Common myeloid progenitor, CD34-positive (primary cell): ENCODE measurements at regions not wholly inside any gene's neighbourhood (a gene's known extent, or its start where the extent isn't known, plus 50 kb on each side); places are given as distances from the start of the nearest gene placed in this dataset.
A peak's percentile ranks its signal among the peaks of the same experiment; 100 is the strongest.
"Not testable (repeated sequence)": the region's sequence is repeated elsewhere in the genome, so short reads cannot be mapped to it uniquely, and the experiment has no call there.

Experiments used
- CTCF ChIA-PET: fragments of 350-600 bp; sonication (Branson Sonifier 250); formaldehyde crosslinking; loops from one replicate; lab custom pipeline; 2021; ENCODE audit warnings: antibody characterized with exemption; lab: Charles Lee
- POLR2A ChIA-PET: fragments of 350-600 bp; sonication (Branson Sonifier 250); formaldehyde crosslinking; loops from one replicate; lab custom pipeline; 2021; ENCODE audit warnings: antibody characterized with exemption; lab: Charles Lee
- DNase-seq, 3 donors: peaks; one replicate each; pipeline versions ENCODE4 v3.0.0 to v3.0.0-alpha.2; 2013
- H3K27ac ChIP-seq, 2 experiments: 1 replicate in 1 of 2; 2 replicates in 1 of 2; pipeline ENCODE4 v1.7.0; 2013; ENCODE audit warnings: inconsistent platforms in 2 of 2, low read length in 2 of 2, mild to moderate bottlenecking in 2 of 2, low read depth in 1 of 2, moderate library complexity in 1 of 2; ENCODE audit not compliant: severe bottlenecking in 2 of 2, insufficient read depth in 1 of 2, poor library complexity in 1 of 2
- H3K27me3 ChIP-seq, 5 experiments: replicated peaks in 2 of 5; 1 replicate in 3 of 5; 2 replicates in 2 of 5; pipeline versions ENCODE4 v1.6.1 to v1.7.0; 2013; ENCODE audit warnings: low read length in 4 of 5, mild to moderate bottlenecking in 2 of 5, moderate library complexity in 2 of 5, inconsistent platforms in 1 of 5; ENCODE audit not compliant: insufficient read depth in 5 of 5, control insufficient read depth in 4 of 5
- H3K36me3 ChIP-seq, 4 experiments: 1 replicate in 2 of 4; 2 replicates in 2 of 4; pipeline versions ENCODE4 v1.6.1 to v1.7.0; 2013; ENCODE audit warnings: low read length in 3 of 4, control low read depth in 1 of 4, mild to moderate bottlenecking in 1 of 4; ENCODE audit not compliant: control insufficient read depth in 4 of 4, insufficient read depth in 4 of 4
- H3K4me1 ChIP-seq, 4 experiments: 1 replicate in 3 of 4; 2 replicates in 1 of 4; pipeline versions ENCODE4 v1.6.1 to v1.7.1; 2013; ENCODE audit warnings: low read length in 3 of 4, mild to moderate bottlenecking in 3 of 4, control low read depth in 1 of 4, inconsistent platforms in 1 of 4, moderate library complexity in 1 of 4; ENCODE audit not compliant: control insufficient read depth in 4 of 4, insufficient read depth in 4 of 4; ENCODE audit errors: control extremely low read depth in 1 of 4
- H3K4me3 ChIP-seq, 7 experiments: 1 replicate in 4 of 7; 2 replicates in 3 of 7; pipeline versions ENCODE4 v1.5.1 to v1.7.0; 2013; ENCODE audit warnings: mild to moderate bottlenecking in 7 of 7, low read length in 6 of 7, moderate library complexity in 6 of 7, inconsistent platforms in 2 of 7, low read depth in 2 of 7, control low read depth in 1 of 7; ENCODE audit not compliant: insufficient read depth in 4 of 7, control insufficient read depth in 1 of 7; ENCODE audit errors: extremely low read depth in 1 of 7
- H3K9me3 ChIP-seq, 5 experiments: 1 replicate in 4 of 5; 2 replicates in 1 of 5; pipeline versions ENCODE4 v1.6.1 to v1.7.1; 2013; ENCODE audit warnings: low read length in 4 of 5, mild to moderate bottlenecking in 2 of 5, inconsistent platforms in 1 of 5, low read depth in 1 of 5, moderate library complexity in 1 of 5; ENCODE audit not compliant: control insufficient read depth in 4 of 5, insufficient read depth in 2 of 5; ENCODE audit errors: control extremely low read depth in 1 of 5
- WGBS: methylation state at CpG from one replicate; pipeline ENCODE4 v1.1.5; 2013; ENCODE audit not compliant: insufficient coverage; 5-methylcytosine and 5-hydroxymethylcytosine counted together

- ChIA-PET CTCF (interaction anchor here (1.3 to 1.5 kb wide), 3 partner anchors 15 to 19 kb away, joined by 3 to 4 read pairs (median 3); no protein-coding TSS in a partner anchor), POLR2A (no interaction called here)
- peaks cover 0 to 6% (median 2%) of the 10 kb centered on the region in 4 experiments for H3K4me1 ChIP-seq
- H3K27ac ChIP-seq: no peak overlapping the region
- no peaks in the 10 kb centered on the region for H3K9me3 ChIP-seq
- peak in 2 of 3 donors; percentile 38 to 51 for DNase-seq
- 100% methylated on average over 3 of the region's 5 CpGs for WGBS
- no peaks in the 10 kb centered on the region for H3K27me3 ChIP-seq
- H3K36me3 ChIP-seq: no peaks in the 10 kb centered on the region
- no peak overlapping the region for H3K4me3 ChIP-seq
These were observed 52.7 kb upstream of the ATP5PO start for GRCh38 chr21:33968080-33968994.

- CTCF ChIA-PET: no interaction called here
- WGBS: 96% methylated on average over 5 of the region's 5 CpGs
- Histone ChIP-seq H3K4me1 (peaks cover 0 to 6% (median 2%) of the 10 kb centered on the region in 4 experiments), H3K36me3 (no peaks in the 10 kb centered on the region), H3K27me3 (no peaks in the 10 kb centered on the region), H3K9me3 (no peaks in the 10 kb centered on the region), H3K27ac (no peak overlapping the region), H3K4me3 (no peak overlapping the region)
- no peak for DNase-seq
- POLR2A ChIA-PET: no interaction called here
These were observed 51.5 kb upstream of the ATP5PO start for GRCh38 chr21:33967086-33967571.

DNA sequence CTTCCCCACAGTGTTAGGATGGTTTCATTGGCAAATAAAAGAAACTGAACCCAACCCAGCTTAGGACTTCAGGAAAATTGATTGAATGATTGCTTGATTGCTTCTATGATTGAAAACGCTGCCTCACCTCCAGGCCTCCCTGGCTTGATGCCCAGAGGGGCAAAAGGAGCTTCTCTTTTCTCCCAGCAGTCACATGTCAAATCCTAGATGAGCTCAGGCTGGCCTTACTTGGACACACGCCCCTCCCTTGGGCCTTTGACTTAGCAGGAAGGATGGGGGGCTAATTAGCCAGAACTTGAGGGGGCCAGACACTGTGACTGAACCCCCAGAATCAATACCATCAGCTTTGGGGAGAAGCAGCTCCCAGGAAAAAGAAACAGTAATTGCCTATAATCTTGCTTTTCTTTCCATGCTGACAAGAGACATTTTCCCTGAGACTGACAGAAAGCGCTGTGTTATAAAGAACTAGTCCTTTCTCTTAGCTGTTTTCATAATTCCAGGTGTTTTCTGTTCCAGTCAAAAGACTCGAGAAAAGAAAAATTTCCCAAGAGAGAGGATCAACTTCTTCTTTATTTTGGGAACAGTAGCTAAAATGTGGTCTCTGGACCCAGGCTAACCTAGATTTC is 50.8 kb upstream of the ATP5PO start:
- Histone ChIP-seq H3K4me3 (no peak overlapping the region), H3K27ac (no peak overlapping the region), H3K27me3 (no peaks in the 10 kb centered on the region), H3K4me1 (peaks cover 0 to 6% (median 2%) of the 10 kb centered on the region in 4 experiments), H3K9me3 (no peaks in the 10 kb centered on the region), H3K36me3 (no peaks in the 10 kb centered on the region)
- ChIA-PET CTCF (no interaction called here), POLR2A (no interaction called here)
- DNase-seq: no peak
- WGBS: 73% methylated on average over 4 of the region's 4 CpGs

DNA sequence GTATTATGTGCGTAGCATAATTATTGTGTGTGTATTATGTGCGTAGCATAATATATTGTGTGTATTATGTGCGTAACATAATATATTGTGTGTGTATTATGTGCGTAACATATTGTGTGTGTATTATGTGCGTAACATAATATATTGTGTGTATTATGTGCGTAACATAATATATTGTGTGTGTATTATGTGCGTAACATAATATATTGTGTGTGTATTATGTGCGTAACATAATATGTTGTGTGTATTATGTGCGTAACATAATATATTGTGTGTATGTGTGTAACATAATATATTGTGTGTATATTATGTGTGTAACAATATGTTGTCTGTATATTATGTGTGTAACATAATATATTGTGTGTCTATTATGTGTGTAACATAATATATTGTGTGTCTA is 50.1 kb upstream of the ATP5PO start:
- H3K27ac ChIP-seq, CTCF ChIA-PET, H3K9me3 ChIP-seq, H3K4me3 ChIP-seq, H3K4me1 ChIP-seq, POLR2A ChIA-PET, H3K27me3 ChIP-seq, H3K36me3 ChIP-seq, DNase-seq: not testable (repeated sequence)
- over 99% methylated on average over 9 of the region's 9 CpGs for WGBS
